Activated T-cell treated with anti-CD3 and anti-CD28 coated beads for 4 hours (primary cell): ENCODE measurements at regions not wholly inside any gene's neighbourhood (a gene's known extent, or its start where the extent isn't known, plus 50 kb on each side); places are given as distances from the start of the nearest gene placed in this dataset.
"Not testable (repeated sequence)": the region's sequence is repeated elsewhere in the genome, so short reads cannot be mapped to it uniquely, and the experiment has no call there.

Experiments used
- DNase-seq: peaks from one replicate; pipeline ENCODE4 v3.0.0-alpha.2; 2020

DNA sequence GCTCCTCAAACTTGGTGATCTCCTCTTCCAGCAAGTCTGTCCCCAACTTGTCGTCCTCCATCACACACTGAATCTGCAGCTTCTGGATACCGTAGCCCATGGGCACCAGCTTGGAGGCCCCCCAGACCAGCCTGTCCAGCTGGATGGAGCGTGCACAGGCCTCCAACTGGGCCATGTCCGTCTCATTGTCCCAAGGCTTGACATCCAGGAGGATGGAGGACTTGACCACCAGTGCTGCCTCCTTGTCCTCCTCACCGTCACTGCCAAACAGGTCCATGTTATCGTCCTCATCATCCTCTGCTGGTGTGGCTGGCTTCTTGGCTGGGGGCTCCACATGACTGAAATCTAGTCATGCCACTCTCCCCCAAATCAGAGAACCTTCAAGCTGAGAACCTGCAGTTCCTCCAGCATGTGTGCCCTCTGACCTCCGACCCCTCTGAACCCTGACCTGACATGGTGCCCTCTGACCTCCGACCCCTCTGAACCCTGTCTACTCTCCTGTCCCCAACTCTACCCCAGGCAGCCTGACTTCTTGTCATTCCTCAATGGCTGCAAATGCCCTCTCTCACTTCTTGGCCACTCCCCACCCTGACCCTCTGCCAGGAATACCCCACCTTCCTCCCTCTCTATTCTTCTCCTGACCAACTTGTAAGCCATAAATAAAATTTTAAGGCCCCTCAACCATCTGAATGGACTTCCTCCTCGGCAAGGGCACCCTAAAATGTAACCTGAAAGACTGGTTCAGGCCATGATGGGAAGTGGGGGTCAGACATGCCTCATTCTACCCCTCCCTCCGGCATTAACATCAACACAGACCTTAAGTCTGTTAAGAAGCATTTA is 275.7 kb upstream of the C1orf174 start:
- no peak for DNase-seq

DNA sequence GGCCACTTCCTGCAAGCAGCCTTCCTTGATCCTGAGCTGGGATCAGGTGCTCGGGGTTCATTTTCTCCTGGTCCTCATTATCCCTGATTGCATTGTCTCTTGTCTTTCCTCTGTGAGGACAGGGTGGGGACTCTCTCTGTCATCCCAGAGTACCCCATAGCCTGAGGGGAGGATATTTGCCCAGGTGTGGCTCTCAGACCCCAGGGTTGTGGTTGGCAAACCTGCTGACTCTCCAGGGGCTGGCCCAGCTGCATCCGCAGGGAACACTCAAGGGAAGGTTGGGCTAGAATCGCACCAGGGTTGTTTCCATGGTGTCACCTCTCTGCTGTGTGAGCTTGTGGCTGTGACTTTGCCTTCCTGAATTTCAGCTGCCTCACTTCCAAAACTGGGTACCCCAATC is 276.8 kb upstream of the C1orf174 start:
- DNase-seq: no peak

DNA sequence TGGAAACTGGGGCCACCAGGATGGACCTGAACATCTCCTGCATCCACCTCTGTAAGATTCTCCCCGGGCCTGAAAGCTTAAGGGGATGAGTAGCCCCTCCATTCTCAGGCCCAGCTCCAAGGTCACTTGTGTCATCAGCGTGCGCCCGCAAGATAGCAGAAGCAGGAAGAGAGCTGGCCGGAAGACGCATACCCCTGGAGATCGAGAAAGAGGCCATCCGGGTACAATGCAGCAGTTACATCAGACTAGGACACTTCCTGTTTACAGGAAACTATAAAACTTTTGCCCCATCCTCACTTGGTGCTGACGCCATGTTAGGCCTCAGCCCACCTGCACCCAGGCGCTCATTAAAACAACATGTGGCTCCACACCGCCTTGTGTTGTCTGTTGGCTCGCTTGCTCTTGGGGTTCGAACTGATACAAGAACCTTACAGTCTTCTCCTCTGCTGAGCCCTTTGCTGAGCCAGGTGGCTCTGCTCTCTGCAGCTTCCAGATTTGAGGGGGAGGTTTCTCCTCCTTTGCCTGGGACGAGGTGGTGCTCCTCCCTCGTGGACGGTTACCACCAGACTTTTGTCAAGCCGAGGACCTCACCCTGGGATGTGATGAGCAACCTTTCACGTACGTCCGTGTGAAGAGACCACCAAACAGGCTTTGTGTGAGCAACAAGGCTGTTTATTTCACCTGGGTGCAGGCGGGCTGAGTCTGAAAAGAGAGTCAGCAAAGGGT is 277.5 kb upstream of the C1orf174 start:
- no peak for DNase-seq

DNA sequence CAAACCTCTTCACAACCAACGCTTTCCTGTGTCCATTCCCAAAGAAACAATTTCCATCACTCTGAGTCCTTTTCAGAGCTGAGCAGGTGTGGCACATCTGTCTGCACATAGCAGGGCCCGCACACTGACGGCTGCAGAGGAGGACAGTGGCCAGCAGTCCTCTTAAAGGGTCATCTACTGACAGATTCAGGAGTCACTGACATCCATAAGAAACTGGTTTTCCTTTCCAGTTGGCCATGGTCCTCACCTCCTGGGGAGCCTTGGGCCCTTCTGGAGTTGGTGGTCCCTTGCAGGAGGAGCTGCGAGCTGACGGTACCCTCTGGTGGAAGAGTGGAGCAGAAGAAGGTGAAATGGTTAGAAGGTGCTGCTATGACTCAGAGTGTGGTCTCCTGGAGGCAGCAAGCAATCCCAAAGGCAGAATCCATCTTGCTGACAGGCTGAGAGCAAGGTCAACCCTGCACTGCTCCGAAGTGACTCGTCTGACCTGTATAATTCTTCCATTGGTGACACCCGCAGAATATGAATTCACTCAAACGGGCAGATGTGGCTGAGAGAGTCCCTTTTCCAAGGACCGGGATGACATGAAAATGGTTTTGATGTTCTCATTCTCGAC is 278.5 kb upstream of the C1orf174 start:
- no peak for DNase-seq

DNA sequence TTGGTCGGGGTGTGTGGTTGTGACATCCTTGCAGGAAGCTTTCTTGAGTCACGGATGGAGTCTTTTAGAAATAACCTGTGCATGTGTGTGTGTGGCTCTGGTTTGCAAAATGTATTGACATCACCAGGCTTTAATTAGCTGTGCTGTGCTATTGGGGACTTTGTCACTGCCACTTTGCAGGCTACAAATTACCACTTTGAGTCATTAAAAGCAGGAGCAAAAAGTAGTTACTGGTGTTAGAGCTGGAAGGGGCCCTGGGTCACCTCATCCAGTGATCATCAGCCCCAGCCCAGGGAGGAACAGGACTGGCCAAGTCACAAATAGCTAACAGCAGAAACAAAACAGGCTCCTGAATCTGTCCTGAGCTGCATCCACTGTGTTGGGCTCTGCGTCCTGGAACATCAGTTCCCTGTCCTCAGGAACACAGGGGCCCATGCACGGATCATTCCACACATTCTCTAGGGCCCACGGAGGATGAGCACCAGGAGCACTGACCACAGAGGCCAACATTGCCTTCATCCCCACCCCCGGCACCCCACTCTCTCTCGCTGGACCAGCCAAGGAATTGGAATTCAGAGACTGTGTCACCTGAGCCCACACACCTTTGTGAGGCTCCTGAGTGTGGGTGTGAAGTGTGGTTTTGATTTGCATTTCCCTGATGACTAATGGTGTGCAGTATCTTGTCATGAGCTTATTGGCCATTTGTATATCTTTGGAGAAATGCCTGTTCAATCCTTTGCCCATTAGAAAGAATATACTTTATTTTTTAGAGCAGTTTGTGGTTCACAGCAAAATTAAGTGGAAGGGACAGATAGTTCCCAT is 280.1 kb upstream of the C1orf174 start:
- no peak for DNase-seq

DNA sequence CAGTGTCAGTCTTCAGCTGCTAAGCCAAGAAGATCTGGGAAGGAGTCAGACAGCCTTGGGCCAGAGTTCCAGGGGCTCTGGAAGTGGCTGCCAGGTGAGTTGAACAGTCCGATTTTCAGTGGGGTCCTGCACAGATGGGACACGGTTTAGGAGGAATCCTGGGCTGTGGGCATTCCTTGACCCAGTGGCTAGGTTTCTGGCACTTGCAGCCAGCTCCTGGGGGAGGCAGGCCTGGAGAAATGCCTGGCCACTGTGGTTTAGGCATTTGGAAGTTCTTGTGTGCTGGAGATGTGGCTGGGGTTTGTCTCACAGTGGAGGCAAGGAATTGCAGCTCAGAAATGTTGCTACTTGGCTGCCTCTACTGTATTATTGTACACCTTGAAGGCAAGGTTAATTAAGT is 286.4 kb upstream of the C1orf174 start:
- DNase-seq: not testable (repeated sequence)

DNA sequence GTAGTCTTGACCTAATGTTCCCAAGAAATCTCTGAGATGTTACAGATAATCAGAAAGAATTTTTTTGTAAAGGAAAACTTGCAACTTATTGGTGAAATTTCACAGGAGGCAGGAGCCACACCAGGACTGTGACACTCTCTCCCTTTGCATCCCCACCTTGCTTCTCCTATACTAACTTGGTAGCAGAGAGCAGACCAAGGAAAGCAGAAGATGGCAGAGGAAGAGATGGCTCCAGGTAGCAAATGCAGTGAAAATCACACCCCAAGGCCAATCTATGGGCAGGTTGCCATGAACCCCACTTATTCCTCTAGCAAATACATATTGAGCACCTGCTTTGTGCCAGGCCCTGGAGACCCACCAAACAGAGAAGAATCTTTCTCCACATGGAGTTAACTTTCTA is 303.4 kb upstream of the C1orf174 start:
- no peak for DNase-seq

DNA sequence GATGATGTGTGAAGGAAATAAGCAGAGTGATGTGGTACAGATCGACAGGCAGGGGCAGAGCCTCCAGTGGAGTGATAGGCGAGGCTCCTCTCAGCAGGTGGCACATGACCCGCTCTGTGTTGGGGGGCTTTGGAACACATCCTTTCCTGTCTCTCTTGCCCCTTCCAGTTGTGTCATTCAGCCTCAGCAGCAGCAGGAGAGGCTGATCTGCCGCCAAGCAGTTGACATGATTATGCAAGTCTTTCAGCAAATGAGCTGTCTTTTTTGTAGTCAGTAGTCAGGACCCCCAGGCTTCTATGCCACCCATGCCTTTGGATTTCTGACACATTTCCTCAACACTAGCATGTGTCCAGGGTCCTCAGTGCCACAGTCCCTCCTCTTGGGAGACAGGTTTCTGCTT is 307.1 kb upstream of the C1orf174 start:
- no peak for DNase-seq

DNA sequence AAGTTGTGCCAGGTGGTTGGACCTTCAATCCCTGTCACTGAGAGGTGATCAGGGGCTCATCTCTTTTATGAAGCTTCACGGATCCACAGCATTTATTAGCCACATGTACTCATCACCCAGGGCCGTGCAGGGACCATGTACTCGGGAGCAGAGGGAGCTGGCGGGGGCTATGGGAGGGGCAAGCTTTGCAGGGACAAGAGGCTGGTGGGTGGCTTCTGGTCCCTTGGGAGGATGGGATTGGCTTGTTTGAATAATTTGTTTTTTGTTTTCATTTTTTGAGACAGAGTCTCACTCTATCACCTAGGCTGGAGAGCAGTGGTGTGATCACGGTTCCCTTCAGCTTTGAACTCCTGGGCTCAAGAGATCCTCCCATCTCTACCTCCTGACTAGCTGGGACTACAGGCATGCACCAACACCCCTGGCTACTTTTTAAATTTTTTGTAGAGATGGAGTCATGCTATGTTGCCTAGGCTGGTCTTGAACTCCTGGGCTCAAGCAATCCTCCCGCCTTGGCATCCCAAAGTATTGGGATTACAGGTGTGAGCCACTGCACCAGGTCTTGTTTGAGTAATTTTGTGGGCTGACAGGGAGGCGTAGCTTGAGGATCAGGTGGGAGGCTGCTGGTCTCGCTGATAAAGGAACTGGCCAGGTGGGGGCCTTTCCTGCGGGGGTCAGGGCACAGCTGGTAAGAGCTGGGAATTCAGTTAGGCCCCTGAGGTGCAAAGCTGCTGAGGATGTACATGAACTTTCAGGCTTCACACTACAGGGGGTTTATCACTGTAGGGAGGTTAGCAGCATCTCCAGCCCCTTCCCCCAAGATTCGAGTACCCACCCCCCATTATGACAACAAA is 308.0 kb upstream of the C1orf174 start:
- DNase-seq: no peak

DNA sequence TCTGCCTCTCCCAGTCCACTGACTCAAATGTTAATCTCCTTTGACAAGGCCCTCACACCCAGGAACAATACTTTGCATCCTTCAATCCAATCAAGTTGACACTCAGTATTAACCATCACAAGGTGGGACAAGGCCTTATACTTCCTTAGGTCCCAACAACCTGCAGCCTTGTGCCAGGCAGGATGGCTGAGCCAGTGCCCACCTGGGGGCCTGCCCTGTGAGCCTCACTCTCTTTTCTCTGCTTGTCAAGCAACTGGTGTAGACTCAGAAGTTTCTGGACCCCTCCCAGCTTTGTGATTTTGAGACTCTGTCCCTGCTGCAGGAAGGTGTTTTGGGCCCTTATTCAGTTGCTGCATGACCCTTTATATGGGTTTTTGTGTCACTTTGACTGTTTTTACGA is 310.0 kb upstream of the C1orf174 start:
- no peak for DNase-seq

DNA sequence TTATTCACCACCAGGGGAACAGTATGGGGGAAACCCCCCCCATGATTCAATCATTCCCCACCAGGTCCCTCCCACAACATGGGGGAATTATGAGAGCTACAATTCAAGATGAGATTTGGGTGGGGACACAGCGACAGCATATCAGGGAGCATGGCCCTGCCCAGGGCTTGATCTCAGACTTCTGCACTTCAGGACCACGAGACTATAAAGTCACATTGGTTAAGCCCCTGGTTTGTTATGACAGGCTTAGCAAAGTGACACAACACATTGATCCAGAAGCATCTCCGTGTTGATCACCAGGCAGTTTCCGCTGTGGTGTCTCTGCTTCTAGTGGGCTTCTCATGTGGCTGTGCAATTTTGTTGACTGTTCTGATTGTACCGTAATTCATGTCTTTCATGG is 312.7 kb upstream of the C1orf174 start:
- no peak for DNase-seq

DNA sequence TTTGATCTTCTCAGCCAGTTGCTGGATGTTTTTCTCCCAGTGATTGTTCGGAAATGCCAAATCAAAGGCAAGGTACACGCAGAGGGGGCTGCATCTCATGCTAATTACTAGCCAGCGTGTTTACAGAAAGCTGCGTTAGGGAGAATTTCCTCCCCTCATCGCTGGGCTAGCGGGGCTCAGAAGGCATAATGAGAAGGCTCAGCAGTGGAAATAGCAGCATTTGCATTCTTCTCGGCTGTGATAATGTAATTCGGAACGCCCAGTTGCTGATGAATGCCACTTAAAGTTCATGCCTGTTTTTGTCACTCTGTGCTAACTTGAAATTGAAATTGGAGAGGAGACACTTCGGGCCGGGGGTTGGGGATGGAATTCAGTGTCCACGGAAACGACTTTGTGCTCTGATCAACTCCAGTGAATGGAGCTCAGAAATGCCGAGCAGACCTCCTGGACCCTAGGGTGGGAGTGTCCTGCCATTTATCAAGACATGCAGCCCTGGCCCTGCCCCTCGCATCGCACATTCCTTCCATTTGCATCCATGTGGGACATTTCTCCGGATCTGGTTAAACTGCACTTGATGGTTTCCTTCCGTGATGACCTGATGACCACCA is 313.4 kb upstream of the C1orf174 start:
- DNase-seq: no peak

DNA sequence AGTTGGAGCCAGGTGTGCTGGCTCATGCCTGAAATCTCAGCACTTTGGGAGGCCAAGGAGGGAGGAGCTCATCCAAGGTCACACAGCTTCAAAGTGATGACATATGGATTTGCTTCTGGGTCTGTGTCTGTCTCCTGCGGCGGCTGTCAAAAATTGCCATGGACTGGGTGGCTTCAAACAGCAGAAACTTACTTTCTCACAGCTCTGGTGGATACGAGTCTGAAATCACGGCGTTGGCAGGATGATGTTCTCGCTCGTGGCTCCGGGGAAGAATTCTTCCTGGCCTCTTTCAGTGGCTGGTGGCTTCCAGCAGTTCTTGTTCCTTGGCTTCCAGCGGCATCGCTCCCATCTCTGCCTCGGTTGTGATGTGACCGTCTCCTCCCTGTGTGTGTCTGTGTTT is 314.8 kb upstream of the C1orf174 start:
- DNase-seq: no peak

DNA sequence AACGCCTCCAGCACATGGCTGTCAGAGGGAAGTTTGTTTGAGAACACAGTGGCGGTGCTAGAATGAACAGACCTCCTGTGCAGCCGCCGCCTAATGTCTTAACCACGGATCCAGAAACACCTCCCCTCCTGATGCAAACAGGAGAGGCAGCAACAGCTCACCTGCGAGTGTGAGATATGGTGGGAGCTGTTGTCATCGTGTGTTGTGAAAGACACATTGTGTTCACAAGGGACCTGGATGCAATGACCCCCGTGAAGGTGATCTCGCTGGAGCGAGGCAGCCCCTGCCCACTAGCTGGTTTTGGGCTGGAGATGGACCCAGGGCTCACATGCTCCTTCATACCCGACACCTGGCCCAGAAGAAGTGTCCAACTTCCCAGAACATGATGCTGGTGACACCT is 315.3 kb upstream of the C1orf174 start:
- no peak for DNase-seq

DNA sequence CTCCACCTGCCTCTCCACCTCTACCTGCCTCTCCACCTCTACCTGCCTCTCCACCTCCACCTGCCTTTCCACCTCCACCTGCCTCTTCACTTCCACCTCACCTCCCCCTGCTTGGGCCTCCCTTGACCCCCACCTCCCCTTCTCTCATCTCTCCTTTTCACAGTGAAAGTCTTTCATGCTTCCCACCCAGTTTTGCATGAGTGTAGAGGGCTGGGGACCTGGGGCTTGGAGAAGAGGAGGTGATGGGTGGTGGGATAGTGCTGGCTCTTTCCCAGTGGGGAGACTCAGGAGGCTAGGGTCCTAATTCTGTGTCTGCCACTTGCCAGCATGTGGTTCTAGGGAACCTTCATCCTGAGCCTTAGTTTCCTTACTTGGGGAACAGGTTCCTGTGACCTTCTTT is 316.2 kb upstream of the C1orf174 start:
- no peak for DNase-seq

DNA sequence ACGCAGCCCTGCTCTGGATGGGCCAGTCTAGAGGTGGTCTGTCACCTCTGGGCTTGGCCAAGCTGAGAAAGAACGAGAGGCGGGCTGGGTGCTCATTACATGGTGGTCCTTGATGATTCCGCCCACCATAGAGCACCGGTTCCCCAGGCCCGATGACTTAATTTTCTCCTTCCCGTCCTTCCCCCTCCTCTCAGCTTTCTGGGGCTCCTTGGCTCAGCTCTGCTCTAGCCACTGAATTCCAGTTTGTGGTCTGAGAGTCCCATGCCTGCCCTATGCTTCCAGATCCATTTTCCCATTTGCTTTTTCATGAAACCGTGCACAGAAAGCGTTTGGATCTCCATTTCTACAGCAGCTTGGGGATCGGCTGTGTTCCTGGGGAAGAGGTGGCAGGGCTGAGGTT is 318.5 kb upstream of the C1orf174 start:
- no peak for DNase-seq

DNA sequence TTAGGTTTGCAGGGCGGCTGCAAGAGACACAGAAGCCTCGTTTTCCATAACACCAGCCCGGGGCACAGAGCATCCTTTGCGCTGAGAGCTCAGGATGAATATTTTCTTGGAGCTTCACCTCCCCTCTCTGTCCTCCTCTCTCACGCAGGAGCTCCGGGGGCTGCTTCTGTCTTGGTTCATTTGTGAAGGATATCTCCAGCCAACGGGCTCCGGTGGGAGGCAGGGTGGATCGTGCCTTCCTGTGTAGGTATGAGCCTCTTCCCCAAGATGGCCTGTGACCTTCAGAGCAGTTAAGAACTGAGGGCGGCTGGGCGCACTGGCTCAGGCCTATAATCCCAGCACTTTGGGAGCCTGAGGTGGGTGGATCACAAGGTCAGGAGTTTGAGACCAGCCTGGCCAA is 319.0 kb upstream of the C1orf174 start:
- DNase-seq: no peak

DNA sequence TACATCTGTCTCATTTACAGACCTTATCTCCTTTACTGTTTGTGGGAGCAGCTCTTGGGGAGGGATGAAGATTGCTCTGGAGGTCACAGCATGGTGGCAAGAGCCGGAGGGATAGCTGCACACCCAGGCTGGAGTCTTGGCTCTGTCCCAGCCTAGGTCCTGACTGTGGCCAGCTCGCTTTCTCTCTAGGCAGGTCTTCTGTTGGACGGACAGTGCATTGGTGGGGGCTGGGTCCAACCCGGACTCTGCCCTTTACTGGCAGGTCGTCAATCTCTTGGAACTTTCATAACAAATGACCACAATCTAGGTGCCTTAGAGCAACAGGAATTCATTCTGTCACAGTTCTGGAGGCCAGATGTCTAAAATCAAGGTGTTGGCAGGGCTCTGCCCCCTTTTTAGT is 319.8 kb upstream of the C1orf174 start:
- no peak for DNase-seq

DNA sequence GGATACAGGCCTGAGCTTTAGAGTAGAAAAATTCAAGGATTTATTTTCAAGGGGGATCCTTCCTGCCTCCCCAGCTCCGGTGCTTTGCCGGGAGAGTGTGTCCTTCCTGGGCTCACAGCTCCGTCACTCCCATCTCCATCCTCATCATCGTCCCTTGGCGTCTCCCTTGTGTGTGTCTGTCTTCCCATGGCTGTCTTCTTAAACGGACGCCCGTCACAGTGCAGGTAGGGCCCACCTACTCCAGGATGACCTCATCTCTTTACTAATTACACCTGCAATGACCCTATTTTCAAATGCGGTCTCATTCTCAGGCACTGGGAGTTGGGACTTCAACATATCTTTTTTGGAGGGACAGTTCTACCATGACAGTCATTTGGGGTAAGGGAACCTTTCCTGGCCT is 320.3 kb upstream of the C1orf174 start:
- DNase-seq: no peak

DNA sequence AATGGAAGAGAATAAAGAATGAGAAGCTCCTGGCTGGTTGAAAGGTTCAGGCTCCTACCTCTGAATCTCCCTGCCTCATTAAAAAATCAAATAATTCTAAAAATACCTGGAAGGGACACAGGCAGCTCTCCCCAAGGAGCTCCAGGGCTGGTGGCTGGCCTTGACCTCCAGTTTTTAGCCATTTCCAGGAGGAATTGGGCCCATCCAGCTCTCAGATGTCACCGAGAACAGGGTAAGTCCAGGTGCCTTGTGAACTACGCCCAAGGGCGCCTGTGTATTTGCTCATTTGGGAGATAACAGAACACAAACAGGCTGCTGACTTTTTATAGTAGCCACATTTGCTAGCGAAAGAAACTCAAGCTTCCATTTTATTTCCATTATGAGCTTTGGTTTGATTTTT is 321.0 kb upstream of the C1orf174 start:
- DNase-seq: no peak

DNA sequence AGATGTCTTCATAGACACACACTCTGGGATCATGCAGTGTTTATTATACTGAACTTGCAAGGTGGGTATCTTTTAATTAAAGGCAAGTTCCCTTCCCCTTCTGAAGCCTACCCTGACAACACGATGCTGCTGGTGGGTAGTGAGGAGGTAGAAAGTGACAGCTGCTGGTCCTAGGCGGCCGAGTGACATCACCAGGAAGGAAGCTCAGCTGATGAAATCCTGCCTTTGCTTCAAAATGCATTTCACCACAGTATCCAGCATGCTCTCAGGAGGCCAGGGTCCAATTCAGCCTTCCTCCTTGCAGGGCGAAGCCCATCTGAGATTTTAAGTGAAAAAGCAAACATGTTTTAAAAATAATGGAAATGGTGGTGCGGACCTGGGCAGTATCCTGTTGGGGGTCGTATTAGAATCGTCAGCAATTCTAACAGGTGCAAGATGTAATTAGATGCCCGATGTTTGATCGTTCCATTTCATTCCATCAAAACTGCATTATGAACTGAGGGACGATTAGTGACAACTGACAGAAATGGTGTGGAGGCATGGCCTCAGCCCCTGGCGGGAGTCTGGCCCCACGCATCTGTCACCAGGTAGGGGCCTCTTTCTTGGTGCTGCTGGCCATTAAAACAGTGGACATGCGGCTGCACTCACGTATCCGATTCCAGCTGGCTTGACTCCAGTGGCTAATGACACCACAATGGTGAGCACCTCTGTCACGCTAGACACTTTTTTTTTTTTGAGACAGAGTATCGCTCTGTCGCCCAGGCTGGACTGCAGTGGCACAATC is 324.8 kb upstream of the C1orf174 start:
- DNase-seq: no peak
